T-helper 2 cell treated with Interferon-gamma antibody and Interleukin-4, amounts not matched to agents 5 μg/mL and 100 μg/mL, for 36 hours (primary cell): ENCODE measurements at regions not wholly inside any gene's neighbourhood (a gene's known extent, or its start where the extent isn't known, plus 50 kb on each side); places are given as distances from the start of the nearest gene placed in this dataset.

ENCODE experiments used
- DNase-seq: peaks from one replicate; pipeline ENCODE4 v3.0.0; 2021; ENCODE audit warnings: low spot score
- H3K27ac Mint-ChIP-seq: one replicate; pipeline ENCODE4 v1.8.0; 2021; ENCODE audit warnings: mild to moderate bottlenecking, mixed read lengths
- H3K27me3 Mint-ChIP-seq: one replicate; pipeline ENCODE4 v1.8.0; 2021; ENCODE audit warnings: low read depth, mixed read lengths
- H3K36me3 Mint-ChIP-seq: one replicate; pipeline ENCODE4 v1.8.0; 2021; ENCODE audit warnings: low read depth, mixed read lengths
- H3K4me1 Mint-ChIP-seq: one replicate; pipeline ENCODE4 v1.8.0; 2021; ENCODE audit warnings: low read depth, mixed read lengths
- H3K4me3 Mint-ChIP-seq: one replicate; pipeline ENCODE4 v1.8.0; 2022; ENCODE audit warnings: mild to moderate bottlenecking, moderate library complexity, mixed read lengths
- H3K9me3 Mint-ChIP-seq: one replicate; pipeline ENCODE4 v1.8.0; 2021; ENCODE audit warnings: mixed read lengths

GRCh38 chr3:70608434-70608833 is 296.0 kb upstream of the MDFIC2 start:
- Mint-ChIP-seq H3K36me3 (no peaks in the 10 kb centered on the region), H3K4me1 (no peaks in the 10 kb centered on the region), H3K27me3 (peaks cover 2% of the 10 kb centered on the region), H3K9me3 (no peaks in the 10 kb centered on the region), H3K4me3 (no peak overlapping the region), H3K27ac (no peak overlapping the region)
- DNase-seq = no peak

DNA sequence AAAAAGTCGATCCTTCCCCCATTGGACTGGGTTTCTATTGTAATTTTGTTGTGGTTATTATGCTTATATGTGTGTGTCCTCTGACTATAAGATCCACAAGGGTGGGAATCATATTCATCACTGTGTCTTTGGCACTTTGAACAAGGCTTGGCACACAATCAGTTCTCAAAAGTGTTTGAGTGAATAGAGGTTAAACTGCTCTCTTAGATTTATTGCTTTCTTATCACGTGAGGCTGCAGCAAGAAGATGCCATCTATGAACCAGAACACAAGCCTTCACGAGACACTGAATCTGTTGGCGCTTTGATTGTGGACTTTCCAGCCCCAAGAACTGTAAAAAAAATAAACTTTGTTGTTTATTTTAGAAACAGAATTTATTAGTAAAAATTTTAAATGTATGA is 295.0 kb upstream of the MDFIC2 start:
- Mint-ChIP-seq H3K4me1 (no peaks in the 10 kb centered on the region), H3K36me3 (no peaks in the 10 kb centered on the region)
- DNase-seq = no peak

DNA sequence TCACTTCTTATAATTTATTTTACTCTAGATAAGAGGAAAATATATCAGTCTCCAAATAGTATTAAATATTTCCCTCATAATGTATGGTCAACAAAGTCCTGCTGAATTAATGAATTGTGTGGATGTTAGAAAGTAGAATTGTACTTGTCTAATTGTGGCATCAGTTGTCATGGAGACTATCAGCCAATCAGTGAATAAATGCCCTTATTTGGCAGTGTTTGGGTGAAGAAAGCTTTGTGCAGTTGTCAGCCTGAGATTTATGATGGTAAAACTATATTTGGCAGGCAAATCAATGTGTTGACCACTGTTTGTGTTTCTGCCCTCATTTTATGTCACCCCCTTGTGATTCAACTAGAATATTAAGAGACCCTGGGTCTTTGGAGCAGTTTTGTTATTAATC is 293.6 kb upstream of the MDFIC2 start:
- Mint-ChIP-seq H3K4me3 (no peak overlapping the region), H3K4me1 (no peaks in the 10 kb centered on the region), H3K27ac (no peak overlapping the region), H3K36me3 (no peaks in the 10 kb centered on the region), H3K27me3 (peaks cover 2% of the 10 kb centered on the region), H3K9me3 (no peaks in the 10 kb centered on the region)
- DNase-seq = no peak

More for the DNA sequence above, 295.0 kb upstream of the MDFIC2 start:
- H3K9me3 Mint-ChIP-seq = no peaks in the 10 kb centered on the region
- H3K27ac Mint-ChIP-seq = no peak overlapping the region
- no peak overlapping the region for H3K4me3 Mint-ChIP-seq
- H3K27me3 Mint-ChIP-seq = peaks cover 2% of the 10 kb centered on the region

- peak; percentile 4 for DNase-seq
- peaks cover 2% of the 10 kb centered on the region for H3K27me3 Mint-ChIP-seq
- no peaks in the 10 kb centered on the region for H3K4me1 Mint-ChIP-seq
- no peak overlapping the region for H3K4me3 Mint-ChIP-seq
- no peaks in the 10 kb centered on the region for H3K36me3 Mint-ChIP-seq
- no peak overlapping the region for H3K27ac Mint-ChIP-seq
- no peaks in the 10 kb centered on the region for H3K9me3 Mint-ChIP-seq
These were observed 290.7 kb upstream of the MDFIC2 start for GRCh38 chr3:70603103-70603502.

DNA sequence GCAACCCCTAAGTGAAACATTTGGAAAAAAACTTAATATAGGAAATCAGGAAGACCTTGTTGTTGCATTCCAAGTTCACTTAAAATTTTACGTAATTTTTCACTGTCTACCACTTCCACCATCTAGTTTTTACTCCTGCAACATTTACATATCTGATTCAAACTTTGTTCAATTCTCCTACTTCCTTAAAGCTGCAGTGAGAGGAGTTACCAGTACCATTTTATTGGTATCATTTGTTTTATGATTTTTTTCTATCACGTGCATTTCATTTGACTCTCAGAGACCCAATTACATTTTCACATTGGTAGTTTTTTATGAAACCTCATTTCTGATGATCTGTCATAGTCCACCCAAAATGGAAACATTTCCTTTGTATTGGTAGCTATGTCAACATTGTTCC is 284.9 kb upstream of the MDFIC2 start:
- no peaks in the 10 kb centered on the region for H3K9me3 Mint-ChIP-seq
- H3K4me1 Mint-ChIP-seq = no peaks in the 10 kb centered on the region
- DNase-seq = no peak
- H3K27me3 Mint-ChIP-seq = peaks cover 2% of the 10 kb centered on the region
- H3K36me3 Mint-ChIP-seq = no peaks in the 10 kb centered on the region
- no peak overlapping the region for H3K4me3 Mint-ChIP-seq
- H3K27ac Mint-ChIP-seq = no peak overlapping the region

DNA sequence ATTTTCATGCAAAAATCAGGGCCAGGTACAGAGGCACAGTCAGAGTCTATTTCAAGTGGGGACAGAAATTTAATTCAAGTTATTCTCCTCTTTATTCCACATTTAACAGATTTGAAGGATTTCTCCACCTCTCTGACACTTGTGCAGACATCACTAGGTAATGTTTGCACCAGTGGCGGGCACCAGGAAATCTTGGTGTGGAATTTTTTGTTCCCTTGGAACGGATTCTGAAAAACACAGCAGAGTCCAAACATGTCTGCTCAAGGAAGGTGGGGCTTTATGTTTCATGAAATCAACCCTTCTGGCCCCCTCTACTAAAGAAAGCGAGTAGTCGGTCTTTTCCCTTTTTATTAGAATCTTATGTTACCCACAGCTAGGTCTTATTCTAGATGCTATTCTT is 271.2 kb upstream of the MDFIC2 start:
- no peaks in the 10 kb centered on the region for H3K36me3 Mint-ChIP-seq
- no peaks in the 10 kb centered on the region for H3K9me3 Mint-ChIP-seq
- H3K4me3 Mint-ChIP-seq = no peak overlapping the region
- H3K27me3 Mint-ChIP-seq = peaks cover 6% of the 10 kb centered on the region
- no peak overlapping the region for H3K27ac Mint-ChIP-seq
- no peaks in the 10 kb centered on the region for H3K4me1 Mint-ChIP-seq
- DNase-seq = no peak

GRCh38 chr3:70582803-70583202 is 270.4 kb upstream of the MDFIC2 start:
- Mint-ChIP-seq H3K36me3 (no peaks in the 10 kb centered on the region), H3K4me1 (no peaks in the 10 kb centered on the region), H3K4me3 (no peak overlapping the region), H3K27ac (no peak overlapping the region), H3K27me3 (peaks cover 8% of the 10 kb centered on the region), H3K9me3 (no peaks in the 10 kb centered on the region)
- no peak for DNase-seq

GRCh38 chr3:70580021-70580420 is 267.6 kb upstream of the MDFIC2 start:
- H3K36me3 Mint-ChIP-seq = no peaks in the 10 kb centered on the region
- no peak for DNase-seq
- no peak overlapping the region for H3K27ac Mint-ChIP-seq
- H3K9me3 Mint-ChIP-seq = no peaks in the 10 kb centered on the region
- H3K4me3 Mint-ChIP-seq = no peak overlapping the region
- no peaks in the 10 kb centered on the region for H3K4me1 Mint-ChIP-seq
- peaks cover 5% of the 10 kb centered on the region for H3K27me3 Mint-ChIP-seq

GRCh38 chr3:70571696-70572095 is 259.3 kb upstream of the MDFIC2 start:
- Mint-ChIP-seq H3K27me3 (peaks cover 9% of the 10 kb centered on the region), H3K36me3 (no peaks in the 10 kb centered on the region)

DNA sequence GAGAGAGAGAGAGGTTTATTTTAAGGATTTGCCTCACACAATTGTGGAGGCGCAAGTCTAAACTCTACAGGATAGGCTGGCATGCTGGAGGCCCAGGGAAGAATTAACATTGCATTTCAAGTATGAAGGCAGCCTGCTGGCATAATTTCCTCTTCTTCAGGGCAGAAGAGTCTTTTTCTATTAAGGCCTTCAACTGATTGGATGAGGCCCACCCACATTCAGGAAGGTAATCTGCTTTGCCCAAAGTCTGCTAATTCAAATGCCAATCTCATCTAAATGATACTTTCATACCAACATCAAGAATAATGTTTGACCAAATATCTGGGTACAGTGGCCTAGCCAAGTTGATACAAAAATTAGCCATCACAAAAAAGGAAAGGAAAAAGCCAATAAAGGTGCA is 258.1 kb upstream of the MDFIC2 start:
- Mint-ChIP-seq H3K27me3 (peaks cover 6% of the 10 kb centered on the region), H3K27ac (no peak overlapping the region), H3K4me3 (no peak overlapping the region), H3K36me3 (no peaks in the 10 kb centered on the region), H3K9me3 (no peaks in the 10 kb centered on the region), H3K4me1 (no peaks in the 10 kb centered on the region)
- no peak for DNase-seq

More at GRCh38 chr3:70571696-70572095, 259.3 kb upstream of the MDFIC2 start:
- Mint-ChIP-seq H3K27ac (no peak overlapping the region), H3K9me3 (no peaks in the 10 kb centered on the region), H3K4me1 (no peaks in the 10 kb centered on the region), H3K4me3 (no peak overlapping the region)
- DNase-seq = no peak

DNA sequence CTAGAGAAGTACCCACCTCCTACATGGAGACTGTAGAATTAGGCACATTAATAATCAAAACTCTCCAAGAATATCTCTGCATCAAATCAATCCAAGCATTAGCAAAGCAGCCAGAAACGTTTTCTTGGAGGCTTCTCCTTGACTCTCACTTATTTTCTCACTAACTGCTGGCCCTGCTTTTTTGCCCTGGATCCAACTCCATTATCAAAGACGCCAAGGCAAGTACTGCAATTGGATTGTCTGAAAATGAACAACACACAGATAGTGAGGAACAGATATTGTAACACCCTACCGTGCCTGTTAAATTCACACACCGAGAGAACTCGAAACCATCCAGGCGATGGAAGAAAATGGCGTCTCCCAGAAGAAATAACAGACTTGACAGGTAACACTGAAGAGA is 256.2 kb upstream of the MDFIC2 start:
- Mint-ChIP-seq H3K36me3 (no peaks in the 10 kb centered on the region), H3K27me3 (peaks cover 3% of the 10 kb centered on the region), H3K4me3 (no peak overlapping the region), H3K9me3 (no peaks in the 10 kb centered on the region), H3K27ac (no peak overlapping the region), H3K4me1 (no peaks in the 10 kb centered on the region)
- no peak for DNase-seq

DNA sequence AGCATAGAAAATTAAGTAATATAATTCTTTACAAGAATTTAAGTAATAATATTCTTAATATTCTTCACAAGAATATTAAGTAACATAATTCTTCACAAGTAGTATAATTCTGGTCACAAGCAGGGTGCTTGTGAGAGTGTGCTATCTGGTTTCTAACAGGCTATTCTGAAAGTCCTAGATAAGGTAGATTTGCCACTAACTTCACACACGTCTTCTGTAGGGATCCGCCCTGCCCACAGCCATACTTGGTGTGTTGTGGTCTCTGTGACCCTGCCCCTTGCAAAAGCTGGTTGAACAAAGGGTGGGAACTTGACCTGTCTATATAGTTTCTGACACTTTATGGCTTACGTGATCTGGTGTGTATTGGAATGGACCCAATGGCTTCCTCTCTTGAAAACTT is 253.4 kb upstream of the MDFIC2 start:
- Mint-ChIP-seq H3K27me3 (peaks cover 2% of the 10 kb centered on the region), H3K9me3 (no peaks in the 10 kb centered on the region), H3K36me3 (no peaks in the 10 kb centered on the region), H3K4me3 (no peak overlapping the region), H3K4me1 (no peaks in the 10 kb centered on the region), H3K27ac (no peak overlapping the region)
- DNase-seq = no peak

- no peak overlapping the region for H3K4me3 Mint-ChIP-seq
- H3K9me3 Mint-ChIP-seq = no peaks in the 10 kb centered on the region
- no peaks in the 10 kb centered on the region for H3K36me3 Mint-ChIP-seq
- H3K27me3 Mint-ChIP-seq = peaks cover 2% of the 10 kb centered on the region
- H3K4me1 Mint-ChIP-seq = no peaks in the 10 kb centered on the region
- no peak overlapping the region for H3K27ac Mint-ChIP-seq
- no peak for DNase-seq
These were observed 252.1 kb upstream of the MDFIC2 start for GRCh38 chr3:70564552-70564951.

DNA sequence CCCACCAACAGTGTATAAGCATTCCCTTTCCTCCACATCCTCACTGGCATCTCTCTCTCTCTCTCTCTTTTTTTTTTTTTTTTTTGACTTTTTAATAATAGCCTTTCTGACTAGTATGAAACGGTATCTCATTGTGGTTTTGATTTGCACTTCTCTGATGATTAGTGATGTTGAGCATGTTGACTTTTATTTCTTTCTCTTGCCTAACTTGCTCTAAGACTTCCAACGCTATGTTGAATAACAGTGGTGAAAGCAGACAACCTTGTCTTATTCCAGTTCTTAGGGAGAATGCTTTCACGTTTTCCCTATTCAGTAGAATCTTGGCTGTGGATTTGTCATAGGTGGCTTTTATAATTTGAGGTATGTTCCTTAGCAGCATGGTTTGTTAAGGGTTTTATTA is 249.4 kb upstream of the MDFIC2 start:
- Mint-ChIP-seq H3K27me3 (peaks cover 10% of the 10 kb centered on the region), H3K27ac (no peak overlapping the region), H3K4me1 (peaks cover 2% of the 10 kb centered on the region), H3K4me3 (no peak overlapping the region), H3K36me3 (no peaks in the 10 kb centered on the region), H3K9me3 (no peaks in the 10 kb centered on the region)
- no peak for DNase-seq

DNA sequence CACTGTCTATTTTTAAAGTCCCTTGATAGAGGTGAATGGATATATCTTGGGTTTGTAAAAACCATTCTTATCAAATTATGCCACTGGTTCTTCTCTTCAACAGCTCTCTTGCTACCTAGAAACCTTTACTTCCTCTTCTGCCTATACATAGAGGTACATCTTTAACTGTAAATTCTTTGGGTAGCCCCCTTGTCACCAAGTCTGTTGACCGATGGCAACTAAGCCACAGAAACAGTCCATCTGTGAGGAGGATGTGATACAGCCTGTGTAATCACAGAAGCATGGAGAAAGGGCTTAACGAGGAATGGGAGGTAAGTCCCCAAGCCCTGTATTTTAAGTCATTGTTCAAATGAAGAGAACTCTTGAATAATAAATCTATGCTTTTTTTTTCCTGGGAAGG is 246.5 kb upstream of the MDFIC2 start:
- Mint-ChIP-seq H3K36me3 (no peaks in the 10 kb centered on the region), H3K27me3 (peaks cover 12% of the 10 kb centered on the region), H3K4me3 (no peak overlapping the region), H3K4me1 (peaks cover 2% of the 10 kb centered on the region), H3K9me3 (no peaks in the 10 kb centered on the region), H3K27ac (no peak overlapping the region)
- no peak for DNase-seq
